ENCODE measurements at regions not wholly inside any gene's neighbourhood (a gene's known extent, or its start where the extent isn't known, plus 50 kb on each side); places are given as distances from the start of the nearest gene placed in this dataset.

DNA sequence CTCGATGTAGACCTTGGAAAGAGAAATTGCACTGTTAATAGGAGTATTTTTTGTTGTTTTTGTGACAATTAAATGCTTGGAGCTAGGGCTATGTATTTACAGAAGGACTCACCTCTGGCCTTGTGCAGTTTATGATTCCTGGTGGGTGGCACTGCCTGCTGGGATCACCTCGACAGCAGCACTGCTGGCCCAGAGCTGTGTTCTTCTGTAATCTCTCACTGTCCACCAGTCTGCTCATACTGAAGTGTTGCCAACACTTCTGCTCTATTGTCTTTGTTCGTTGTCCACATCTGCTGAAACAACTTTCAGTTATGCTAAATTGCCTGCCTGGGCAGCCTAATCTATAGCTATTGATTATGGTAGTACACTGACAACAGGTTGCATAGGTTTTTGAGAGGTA lies 194.4 kb upstream of the ANK2 start:
- TF ChIP-seq FOXA1 (IDR thresholded peaks at IDR 0.05) (no peak), FOXK2 (IDR thresholded peaks at IDR 0.05) (no peak), SP1 (IDR thresholded peaks at IDR 0.05) (no peak), CTBP1 (IDR thresholded peaks at IDR 0.05; ENCODE audit: borderline replicate concordance) (no peak), LEF1 (IDR thresholded peaks at IDR 0.05; ENCODE audit: borderline replicate concordance) (no peak), TARDBP (IDR thresholded peaks at IDR 0.05) (no peak), FOXM1 (IDR thresholded peaks at IDR 0.05; ENCODE audit: borderline replicate concordance) (no peak), ZNF384 (IDR thresholded peaks at IDR 0.05) (no peak), SUZ12 (IDR thresholded peaks at IDR 0.05) (no peak), NFRKB (IDR thresholded peaks at IDR 0.05) (no peak), HDGF (IDR thresholded peaks at IDR 0.05; ENCODE audit: borderline replicate concordance) (no peak), BHLHE40 (IDR thresholded peaks at IDR 0.05; ENCODE audit: borderline replicate concordance) (no peak)
- TF ChIP-seq, protein P1, sequence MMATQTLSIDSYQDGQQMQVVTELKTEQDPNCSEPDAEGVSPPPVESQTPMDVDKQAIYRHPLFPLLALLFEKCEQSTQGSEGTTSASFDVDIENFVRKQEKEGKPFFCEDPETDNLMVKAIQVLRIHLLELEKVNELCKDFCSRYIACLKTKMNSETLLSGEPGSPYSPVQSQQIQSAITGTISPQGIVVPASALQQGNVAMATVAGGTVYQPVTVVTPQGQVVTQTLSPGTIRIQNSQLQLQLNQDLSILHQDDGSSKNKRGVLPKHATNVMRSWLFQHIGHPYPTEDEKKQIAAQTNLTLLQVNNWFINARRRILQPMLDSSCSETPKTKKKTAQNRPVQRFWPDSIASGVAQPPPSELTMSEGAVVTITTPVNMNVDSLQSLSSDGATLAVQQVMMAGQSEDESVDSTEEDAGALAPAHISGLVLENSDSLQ (IDR thresholded peaks at IDR 0.05): no peak

Data from HEK293T (cell line).